Fibroblast of skin of scalp (primary cell): ENCODE measurements at regions not wholly inside any gene's neighbourhood (a gene's known extent, or its start where the extent isn't known, plus 50 kb on each side); places are given as distances from the start of the nearest gene placed in this dataset.

Experiments used
- DNase-seq: peaks from one replicate; pipeline ENCODE4 v3.0.0-alpha.2; 2013

GRCh38 chr18:4636967-4637366 is 181.9 kb upstream of the DLGAP1 start:
- no peak for DNase-seq

GRCh38 chr18:4631239-4631638 is 176.1 kb upstream of the DLGAP1 start:
- no peak for DNase-seq

DNA sequence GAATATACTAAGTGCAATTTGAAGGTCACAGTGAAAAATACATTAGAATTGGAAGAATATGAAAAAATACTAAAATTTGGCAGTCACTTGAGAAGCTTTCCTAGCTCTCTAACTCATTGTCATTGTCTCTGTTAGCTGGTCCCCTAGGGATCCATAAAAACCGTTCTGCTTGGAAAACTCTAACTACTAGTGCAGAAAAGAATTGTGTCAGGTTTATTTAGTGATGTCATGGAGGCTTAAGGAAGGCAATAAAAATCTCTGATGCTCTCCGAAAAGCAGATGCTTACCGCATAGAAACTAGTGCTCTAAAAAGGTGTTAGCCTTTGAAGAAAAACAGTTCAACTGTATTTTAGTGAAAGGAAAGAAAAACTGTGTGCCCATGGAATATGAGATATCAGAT is 150.1 kb upstream of the DLGAP1 start:
- no peak for DNase-seq

- no peak for DNase-seq
Observed at GRCh38 chr18:4603955-4604354, 148.8 kb upstream of the DLGAP1 start.

- DNase-seq = no peak
Observed at GRCh38 chr18:4599312-4599711, 144.2 kb upstream of the DLGAP1 start.

GRCh38 chr18:4597301-4597700 is 142.2 kb upstream of the DLGAP1 start:
- DNase-seq = no peak

DNA sequence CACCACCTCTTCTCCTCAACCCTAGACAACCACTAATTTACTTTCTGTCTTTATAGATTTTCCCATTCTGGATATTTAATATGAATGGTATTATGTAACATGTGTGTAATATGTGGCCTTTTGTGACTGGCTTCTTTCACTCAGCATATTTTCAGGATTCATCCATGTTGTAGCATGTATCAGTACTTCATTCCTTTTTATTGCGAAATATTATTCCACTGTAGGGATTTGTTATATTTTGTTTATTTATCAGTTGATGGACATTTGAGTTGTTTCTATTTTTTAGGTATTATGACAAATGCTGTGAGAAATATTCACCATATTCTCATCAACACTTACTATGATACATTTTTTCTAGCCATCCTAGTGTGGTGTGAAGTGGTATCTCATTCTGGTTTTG is 138.8 kb upstream of the DLGAP1 start:
- no peak for DNase-seq

DNA sequence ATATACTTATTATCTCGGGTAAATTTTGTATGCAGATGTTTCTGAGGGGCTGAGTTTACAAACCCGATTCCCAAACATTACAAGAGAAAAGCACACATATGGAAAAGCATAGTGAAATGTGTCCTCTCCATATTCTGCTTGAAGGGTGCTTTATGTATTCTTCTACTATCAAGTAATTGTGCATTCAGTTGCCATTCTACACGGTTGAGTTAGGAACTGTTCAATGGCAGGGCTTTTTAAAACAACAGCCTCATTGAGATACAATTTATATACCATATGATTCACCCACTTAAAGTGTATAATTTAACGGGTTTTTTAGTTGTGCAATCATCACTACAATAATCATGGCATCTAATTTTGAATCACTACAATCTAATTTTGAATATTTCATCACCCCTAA is 138.4 kb upstream of the DLGAP1 start:
- no peak for DNase-seq

GRCh38 chr18:4589056-4589800 is 134.1 kb upstream of the DLGAP1 start:
- DNase-seq = no peak

DNA sequence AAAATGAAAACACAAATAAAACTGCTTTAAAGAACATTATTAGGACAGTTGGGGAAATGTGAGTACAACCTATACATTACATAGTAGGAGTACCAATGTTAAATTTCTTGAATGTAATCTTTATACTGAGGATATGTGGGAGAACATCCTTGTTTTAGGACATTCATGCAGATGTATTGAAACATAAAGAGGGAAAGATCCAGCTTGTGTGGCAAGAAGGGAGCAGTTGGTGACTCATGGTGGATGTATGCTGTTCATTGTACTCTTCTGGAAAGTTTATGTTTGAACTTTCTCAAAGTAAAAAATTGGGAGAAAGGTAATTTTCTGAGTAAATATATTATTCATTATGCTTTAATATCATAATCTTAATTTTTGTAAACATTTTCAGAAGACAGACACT is 132.1 kb upstream of the DLGAP1 start:
- no peak for DNase-seq

DNA sequence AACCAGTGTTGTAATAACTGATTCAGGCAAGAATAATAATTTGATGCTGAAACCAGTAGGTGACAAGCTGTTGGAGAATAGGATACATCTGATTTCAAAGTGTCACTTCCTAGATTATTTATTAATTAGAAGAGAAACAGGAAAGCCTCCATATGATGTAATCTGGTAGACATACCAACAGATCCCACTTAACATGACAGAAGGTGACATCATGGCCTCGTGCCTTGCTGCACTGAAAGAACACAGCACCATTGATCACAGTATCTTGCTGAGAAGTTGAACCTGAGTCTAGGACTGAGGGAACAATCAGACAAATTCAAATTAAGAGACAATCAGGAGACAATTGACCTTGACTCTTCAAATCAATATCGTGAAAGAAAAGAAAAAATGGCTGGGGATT is 131.6 kb upstream of the DLGAP1 start:
- DNase-seq = no peak

DNA sequence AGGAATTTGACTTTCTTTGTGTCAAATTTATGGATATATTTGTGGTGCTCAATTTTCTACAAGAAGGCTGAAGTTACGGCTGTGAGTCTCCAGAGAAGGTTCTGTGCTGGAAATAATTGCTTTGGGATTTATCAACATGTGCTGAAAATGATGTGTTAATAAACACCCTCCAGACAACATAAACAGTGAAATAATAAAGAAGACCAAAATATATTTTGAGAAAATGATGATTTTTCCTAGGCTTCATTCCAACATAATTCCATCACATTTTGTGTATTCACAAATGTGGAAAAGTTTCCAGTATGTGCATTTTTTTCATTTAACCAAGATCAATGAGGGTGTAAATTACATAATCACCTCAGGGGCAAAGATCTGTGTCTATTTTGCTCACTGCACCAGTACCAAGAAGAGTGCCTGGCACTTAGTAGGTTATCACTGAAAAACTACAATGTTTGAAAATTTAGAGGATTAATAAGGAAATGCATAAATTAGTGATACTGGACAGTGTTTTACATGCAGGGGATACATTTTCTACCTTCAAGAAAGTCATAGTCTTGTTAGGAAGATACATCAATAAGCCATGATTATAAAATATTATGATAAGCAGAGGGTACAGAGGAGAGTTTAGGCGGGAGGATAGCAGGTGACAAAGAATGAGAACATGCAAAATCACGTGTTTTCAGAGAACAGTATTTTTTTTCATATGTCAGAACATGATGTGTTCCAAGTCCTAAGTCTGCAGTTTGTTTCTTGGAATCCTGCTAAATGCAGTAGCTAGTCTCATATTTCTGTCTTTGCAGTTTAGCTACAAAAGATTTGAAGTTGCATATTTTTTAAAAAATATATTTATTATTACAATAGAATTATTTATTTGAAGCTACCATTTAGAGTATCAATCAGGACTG is 127.6 kb upstream of the DLGAP1 start:
- no peak for DNase-seq

DNA sequence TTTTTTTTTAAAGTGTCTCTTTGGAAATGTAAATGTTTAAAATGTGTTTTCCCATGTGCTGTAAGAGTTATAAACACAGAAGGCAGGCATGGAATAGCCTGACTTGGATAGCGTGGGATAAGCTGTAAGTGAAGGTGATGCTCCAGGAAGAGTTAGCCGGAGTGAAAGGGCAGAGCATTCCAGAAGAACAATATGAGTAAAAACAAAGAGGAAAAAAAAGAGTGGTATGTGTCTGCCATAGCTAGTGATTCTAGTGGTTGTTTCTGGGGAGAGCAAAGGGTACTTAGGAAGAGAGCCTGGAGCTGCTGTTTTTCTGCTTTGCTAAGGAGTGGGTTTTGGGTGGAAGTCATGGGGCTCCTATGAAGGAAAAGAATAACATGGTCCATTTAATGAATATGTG is 126.9 kb upstream of the DLGAP1 start:
- DNase-seq = no peak

DNA sequence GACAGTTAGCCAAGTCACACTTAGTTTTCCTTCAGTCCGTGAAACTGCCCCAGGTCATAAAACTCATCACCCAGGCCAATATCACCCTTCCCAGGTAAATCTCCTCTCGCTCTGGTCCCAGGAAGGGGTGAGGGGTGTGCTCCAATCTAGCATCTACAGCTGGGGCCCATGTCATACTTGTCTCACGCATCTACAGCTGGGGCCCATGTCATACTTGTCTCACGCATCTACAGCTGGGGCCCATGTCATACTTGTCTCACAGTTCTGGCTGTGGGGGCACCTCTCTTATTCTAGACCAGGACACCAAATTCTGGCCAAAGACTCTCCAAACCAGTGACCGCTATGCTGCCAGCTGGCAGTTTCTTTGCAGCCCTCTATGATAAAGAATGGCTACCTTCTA is 123.3 kb upstream of the DLGAP1 start:
- DNase-seq = no peak

DNA sequence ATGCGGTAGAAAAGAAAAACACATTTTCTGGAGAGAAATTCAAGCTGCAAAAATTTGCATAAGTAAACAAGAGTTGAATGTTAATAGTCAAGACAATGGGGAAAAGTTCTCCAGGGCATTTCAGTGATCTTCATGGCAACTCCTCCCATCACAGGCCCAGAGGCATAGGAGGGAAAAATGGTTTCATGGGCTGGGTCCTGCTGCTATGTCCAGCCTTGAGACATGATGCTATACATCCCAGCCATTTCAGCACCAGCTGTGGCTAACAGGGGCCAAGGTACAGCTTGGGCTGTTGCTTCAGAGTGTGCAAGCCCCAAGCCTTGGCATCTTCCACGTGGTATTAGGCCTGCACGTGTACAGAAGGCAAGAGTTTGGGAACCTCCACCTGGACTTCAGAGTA is 118.6 kb upstream of the DLGAP1 start:
- no peak for DNase-seq

GRCh38 chr18:4557502-4557901 is 102.4 kb upstream of the DLGAP1 start:
- no peak for DNase-seq

DNA sequence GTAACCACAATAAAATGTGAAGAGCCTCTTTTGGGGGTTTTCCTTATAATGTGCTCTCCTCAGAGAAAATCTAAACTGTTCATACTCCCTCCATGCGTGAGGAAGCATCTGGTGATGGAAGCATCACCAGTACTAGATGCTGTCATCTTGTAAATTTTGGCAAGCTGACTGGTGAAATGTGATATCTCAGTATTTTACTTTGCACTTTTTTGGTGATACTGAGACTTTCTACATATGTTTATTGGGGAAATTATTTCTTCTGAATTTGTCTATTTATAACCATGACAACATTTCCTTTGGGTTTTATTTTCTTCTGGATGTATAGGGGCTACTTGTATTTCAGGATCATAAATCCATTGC is 95.9 kb upstream of the DLGAP1 start:
- no peak for DNase-seq

DNA sequence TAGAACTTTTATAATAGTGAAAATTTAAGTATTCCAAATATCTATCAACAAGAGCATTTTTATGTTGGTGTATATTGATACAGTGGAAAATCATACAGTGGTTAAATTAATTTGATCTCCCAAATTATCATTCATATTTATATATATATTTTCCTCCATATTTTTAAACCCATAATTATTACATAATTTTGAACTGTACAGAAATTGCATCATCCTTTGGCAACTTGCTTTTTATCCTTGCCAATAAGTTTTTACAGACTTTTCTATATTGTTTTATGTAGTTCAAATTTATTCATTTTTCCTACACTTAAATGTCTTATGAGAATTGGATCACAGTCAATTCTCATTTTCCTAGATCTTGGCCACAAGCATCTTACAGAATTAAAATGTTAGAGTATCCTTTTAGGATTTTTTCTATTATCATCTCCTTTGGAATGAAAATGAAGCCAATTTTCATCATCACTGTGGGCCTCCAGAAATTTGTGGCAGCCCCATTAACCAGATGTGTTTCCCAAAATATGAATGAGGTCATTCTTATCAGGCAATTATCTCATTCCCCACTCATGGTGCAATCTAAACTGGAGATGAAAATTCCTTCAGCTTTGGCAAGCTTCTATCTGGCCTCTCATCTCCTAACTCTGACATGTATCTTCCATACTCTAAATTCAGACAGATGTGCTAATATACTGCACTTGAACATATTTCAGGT is 94.2 kb upstream of the DLGAP1 start:
- peak; percentile 12 for DNase-seq

- no peak for DNase-seq
Observed at GRCh38 chr18:4547126-4547525, 92.0 kb upstream of the DLGAP1 start.

DNA sequence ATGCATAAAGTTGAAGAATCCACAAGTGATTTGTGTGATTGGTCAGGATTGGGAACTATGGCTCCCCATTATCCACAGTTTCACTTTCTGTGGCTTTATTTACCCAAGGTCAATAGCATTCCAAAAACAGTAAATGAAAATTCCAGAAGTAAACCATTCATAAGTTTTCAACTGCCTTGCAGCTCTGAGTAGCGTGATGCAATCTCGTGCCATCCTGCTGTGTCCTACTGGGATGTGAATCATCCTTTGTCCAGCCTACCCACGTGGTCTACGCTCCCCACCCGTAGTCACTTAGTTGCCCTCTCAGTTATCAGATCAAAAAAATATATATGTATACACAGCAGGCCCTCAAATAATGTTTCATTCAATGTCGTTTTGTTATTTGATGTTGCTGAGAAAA is 89.0 kb upstream of the DLGAP1 start:
- DNase-seq = peak; percentile 4

DNA sequence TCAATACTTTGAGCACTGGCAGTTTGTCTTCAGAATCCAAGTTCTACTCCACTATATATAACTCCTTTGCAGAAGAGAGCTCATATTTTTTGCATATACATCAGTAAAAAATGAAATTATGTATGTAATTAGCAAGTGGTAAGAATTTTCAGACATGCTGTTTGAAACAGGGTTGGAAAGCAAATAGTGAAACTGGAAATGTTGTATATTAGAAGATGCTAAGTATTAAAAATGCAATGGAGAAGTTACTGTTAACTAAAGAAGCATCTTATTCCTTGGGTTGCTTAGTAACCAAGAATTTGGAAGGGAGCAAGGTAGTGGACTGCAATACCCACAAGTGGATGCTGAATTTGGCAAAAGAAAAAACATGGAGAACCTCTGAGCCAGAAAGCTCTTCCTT is 88.6 kb upstream of the DLGAP1 start:
- no peak for DNase-seq

- no peak for DNase-seq
Observed at GRCh38 chr18:4541588-4541987, 86.5 kb upstream of the DLGAP1 start.

DNA sequence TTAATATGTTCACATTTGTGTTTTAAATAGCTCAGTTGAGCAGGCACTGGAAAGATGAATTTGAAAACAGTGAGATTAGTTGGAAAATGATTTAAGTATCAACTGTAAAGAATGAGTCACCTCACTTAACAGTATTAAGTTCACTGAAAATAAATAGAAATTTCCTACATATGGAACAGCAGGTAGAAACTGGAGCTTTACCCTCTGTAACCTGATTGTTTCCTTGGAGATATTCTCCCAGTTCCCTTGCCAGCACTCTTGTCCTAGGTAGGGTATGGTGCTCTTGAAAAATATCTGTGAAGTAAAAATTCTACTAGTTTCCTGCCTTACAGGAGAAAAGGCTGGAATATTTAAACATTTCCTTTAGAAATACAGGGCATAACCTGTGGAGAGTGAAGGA is 81.3 kb upstream of the DLGAP1 start:
- no peak for DNase-seq

- DNase-seq = no peak
Observed at GRCh38 chr18:4528405-4528804, 73.3 kb upstream of the DLGAP1 start.
